NT2/D1 (cell line): ENCODE measurements at regions not wholly inside any gene's neighbourhood (a gene's known extent, or its start where the extent isn't known, plus 50 kb on each side); places are given as distances from the start of the nearest gene placed in this dataset.
"Not testable (repeated sequence)": the region's sequence is repeated elsewhere in the genome, so short reads cannot be mapped to it uniquely, and the experiment has no call there.

Source experiments
- SUZ12 ChIP-seq: IDR thresholded peaks from 2 replicates; pipeline ENCODE4 v1.6.1; 2011; ENCODE audit not compliant: insufficient read length, insufficient read depth; ENCODE audit errors: extremely low read depth
- YY1 ChIP-seq: IDR thresholded peaks from 2 replicates; pipeline ENCODE4 v1.6.1; 2011; ENCODE audit not compliant: insufficient read length, insufficient read depth
- ZNF274 ChIP-seq: IDR thresholded peaks from 2 replicates; pipeline ENCODE4 v1.6.1; 2011; ENCODE audit warnings: mild to moderate bottlenecking, low read depth, low read length

GRCh38 chr9:40222617-40223200 is 867.2 kb downstream of the SPATA31A1 start:
- TF ChIP-seq SUZ12, ZNF274, YY1: not testable (repeated sequence)
